GM12874 (cell line): ENCODE measurements at regions not wholly inside any gene's neighbourhood (a gene's known extent, or its start where the extent isn't known, plus 50 kb on each side); places are given as distances from the start of the nearest gene placed in this dataset.

Experiments
- TF ChIP-seq, protein P1 (sequence below): IDR thresholded peaks from 2 replicates; pipeline ENCODE4 v1.5.1; 2011; ENCODE audit warnings: low read depth, mild to moderate bottlenecking, control low read depth, low read length, moderate library complexity; ENCODE audit not compliant: insufficient read depth

GRCh38 chr4:24476282-24476681 lies 108.1 kb downstream of the DHX15 start:
- TF ChIP-seq, protein P1, sequence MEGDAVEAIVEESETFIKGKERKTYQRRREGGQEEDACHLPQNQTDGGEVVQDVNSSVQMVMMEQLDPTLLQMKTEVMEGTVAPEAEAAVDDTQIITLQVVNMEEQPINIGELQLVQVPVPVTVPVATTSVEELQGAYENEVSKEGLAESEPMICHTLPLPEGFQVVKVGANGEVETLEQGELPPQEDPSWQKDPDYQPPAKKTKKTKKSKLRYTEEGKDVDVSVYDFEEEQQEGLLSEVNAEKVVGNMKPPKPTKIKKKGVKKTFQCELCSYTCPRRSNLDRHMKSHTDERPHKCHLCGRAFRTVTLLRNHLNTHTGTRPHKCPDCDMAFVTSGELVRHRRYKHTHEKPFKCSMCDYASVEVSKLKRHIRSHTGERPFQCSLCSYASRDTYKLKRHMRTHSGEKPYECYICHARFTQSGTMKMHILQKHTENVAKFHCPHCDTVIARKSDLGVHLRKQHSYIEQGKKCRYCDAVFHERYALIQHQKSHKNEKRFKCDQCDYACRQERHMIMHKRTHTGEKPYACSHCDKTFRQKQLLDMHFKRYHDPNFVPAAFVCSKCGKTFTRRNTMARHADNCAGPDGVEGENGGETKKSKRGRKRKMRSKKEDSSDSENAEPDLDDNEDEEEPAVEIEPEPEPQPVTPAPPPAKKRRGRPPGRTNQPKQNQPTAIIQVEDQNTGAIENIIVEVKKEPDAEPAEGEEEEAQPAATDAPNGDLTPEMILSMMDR: peak; percentile 28; the same call in 1 of the 2 replicates

GRCh38 chr4:24475756-24476155 lies 108.6 kb downstream of the DHX15 start:
- TF ChIP-seq, protein P1: no peak

GRCh38 chr4:24473309-24473721 lies 111.0 kb downstream of the DHX15 start:
- TF ChIP-seq, protein P1: no peak

DNA sequence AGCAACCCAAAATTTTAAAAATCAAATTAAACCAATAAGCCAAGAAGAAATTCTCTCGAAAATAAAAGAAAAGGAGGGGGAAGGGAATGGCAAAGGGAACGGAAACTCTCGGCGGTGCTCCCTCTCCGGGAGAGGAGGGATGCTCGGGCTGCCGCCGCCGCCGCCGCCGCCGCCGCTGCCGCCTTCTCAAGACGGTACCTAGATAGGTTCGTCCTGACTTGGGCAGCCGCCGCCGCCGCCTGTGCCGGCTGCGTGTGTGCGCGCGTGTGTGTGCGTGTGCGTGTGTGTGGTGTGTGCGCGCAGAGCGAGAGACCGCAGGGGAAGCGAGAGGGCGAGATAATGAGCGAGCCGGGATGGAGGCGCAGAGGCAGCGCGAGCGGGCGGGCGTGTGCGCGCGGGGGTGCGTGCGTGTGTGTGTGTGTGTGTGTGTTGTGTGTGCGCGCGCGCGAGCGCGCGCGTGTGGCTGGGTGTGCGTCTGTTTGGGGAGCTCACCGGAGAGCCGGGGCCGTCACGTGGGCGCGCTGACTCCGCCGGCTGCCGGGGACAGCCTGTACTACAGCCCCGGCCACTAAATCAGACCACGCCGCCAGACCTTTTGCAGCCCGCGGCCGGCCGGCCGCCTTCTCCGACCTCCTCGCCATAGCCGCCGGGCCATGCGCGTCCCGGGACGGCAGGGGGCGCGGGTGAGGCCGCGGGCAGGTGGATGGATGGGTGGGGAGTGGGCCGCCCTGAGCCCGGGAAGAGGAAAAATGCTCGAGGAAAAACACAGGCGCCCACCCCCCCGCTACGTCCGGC lies 111.6 kb downstream of the DHX15 start:
- TF ChIP-seq, protein P1: peak; percentile 60

DNA sequence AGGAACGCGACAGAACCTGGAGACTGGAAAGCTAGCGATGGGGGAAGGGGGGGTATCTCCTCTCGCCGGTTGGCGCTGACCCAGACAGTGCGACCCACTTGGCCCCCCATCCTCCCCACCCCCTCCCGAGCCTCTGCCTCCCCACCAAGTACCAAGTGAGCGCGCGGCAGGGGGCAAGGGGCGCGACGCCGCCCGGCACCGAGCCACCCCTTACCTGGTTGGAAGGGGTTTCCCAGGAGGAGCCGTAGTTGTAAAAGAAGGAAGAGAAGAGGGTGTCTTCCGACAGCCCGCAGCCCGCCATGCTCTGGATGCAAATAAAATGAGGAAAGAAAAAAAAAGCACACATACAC lies 112.2 kb downstream of the DHX15 start:
- TF ChIP-seq, protein P1: no peak

- TF ChIP-seq, protein P1: no peak
These were observed 112.7 kb downstream of the DHX15 start for GRCh38 chr4:24471486-24472160.

DNA sequence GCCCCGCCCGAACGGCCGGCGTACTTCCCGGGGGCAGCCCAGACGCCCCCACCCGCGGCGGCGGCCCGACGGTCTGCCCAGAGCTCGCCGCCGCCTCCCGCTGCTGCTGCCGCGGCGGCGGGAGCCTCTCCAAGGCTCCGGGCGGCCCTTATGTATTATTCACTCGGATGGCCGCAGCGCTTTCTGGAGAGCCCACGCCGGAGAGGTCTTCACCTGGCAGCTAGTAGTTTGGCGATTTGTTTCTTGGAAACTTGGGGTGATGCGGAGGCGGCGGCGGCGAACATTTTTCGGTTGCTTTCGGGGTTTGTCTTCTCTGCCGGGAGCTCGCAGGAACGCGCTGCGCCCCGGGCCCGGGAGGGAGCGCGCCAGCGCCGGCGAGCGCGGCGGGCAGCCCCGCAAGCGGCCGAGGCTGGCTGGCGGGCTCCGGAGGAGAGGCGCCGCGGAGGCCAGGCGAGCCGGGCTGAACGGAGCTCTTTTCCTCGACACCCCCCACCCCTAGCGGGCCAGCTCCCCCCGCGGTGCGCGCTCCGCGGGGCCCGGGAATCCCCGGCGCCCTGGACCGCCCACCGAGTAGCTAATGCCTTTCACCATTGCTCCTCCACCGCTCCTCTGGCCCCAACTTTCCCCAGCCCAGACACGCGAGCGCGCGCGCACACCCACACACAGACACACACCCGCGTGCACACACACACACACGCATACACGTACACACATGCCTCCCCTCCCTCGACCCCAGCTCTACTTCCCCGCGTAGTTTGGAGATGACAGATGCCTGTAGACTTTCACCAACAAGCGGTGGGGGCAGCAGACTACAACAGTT lies 113.5 kb downstream of the DHX15 start:
- TF ChIP-seq, protein P1: no peak
